AG04449 (cell line): ENCODE measurements at regions not wholly inside any gene's neighbourhood (a gene's known extent, or its start where the extent isn't known, plus 50 kb on each side); places are given as distances from the start of the nearest gene placed in this dataset.

ENCODE experiments used
- CTCF ChIA-PET: fragments of 350-600 bp; formaldehyde crosslinking; extraction: SDS; loops from one replicate; lab custom pipeline; 2021; ENCODE audit warnings: antibody characterized with exemption; lab: Yijun Ruan, JAX
- POLR2A ChIA-PET: fragments of 400-600, 350-600 bp; formaldehyde crosslinking; extraction: SDS; loops from one replicate; lab custom pipeline; 2020; ENCODE audit warnings: antibody characterized with exemption, inconsistent platforms; lab: Yijun Ruan, JAX
- DNase-seq: peaks from one replicate; pipeline ENCODE4 v3.0.0-alpha.2; 2010; ENCODE audit warnings: low read depth, low spot score
- H3K4me3 ChIP-seq: 2 replicates; pipeline ENCODE4 v1.5.1; 2011; ENCODE audit warnings: low read depth, mild to moderate bottlenecking, control low read depth, low read length
- TF ChIP-seq, protein P1 (sequence below): IDR thresholded peaks from one replicate; pipeline ENCODE4 v1.5.1; 2011; ENCODE audit warnings: mild to moderate bottlenecking, moderate library complexity, low read length, control low read depth, inconsistent platforms; ENCODE audit not compliant: insufficient read depth; ENCODE audit errors: missing control alignments

DNA sequence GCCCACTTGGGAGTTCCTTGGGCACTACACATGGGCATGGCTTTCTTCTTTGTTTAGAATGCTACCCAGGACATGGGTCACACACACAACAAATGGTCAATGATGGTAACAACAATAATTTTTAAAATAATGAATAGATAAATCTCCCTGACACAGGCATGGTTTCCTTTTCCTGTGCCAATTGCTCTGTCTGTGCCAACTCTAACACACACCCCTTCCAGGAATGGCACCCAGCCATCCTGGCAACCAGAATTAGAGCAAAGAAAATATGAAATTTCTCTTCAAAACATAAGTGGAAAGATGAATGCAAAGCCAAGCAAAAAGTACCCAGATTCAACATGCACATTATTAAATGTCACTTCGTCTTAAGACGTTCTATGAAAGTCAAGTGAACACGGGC is 104.9 kb upstream of the SOX5 start:
- ChIA-PET CTCF (no interaction called here), POLR2A (no interaction called here)
- DNase-seq, result no peak
- no peak overlapping the region for H3K4me3 ChIP-seq
- TF ChIP-seq, protein P1, sequence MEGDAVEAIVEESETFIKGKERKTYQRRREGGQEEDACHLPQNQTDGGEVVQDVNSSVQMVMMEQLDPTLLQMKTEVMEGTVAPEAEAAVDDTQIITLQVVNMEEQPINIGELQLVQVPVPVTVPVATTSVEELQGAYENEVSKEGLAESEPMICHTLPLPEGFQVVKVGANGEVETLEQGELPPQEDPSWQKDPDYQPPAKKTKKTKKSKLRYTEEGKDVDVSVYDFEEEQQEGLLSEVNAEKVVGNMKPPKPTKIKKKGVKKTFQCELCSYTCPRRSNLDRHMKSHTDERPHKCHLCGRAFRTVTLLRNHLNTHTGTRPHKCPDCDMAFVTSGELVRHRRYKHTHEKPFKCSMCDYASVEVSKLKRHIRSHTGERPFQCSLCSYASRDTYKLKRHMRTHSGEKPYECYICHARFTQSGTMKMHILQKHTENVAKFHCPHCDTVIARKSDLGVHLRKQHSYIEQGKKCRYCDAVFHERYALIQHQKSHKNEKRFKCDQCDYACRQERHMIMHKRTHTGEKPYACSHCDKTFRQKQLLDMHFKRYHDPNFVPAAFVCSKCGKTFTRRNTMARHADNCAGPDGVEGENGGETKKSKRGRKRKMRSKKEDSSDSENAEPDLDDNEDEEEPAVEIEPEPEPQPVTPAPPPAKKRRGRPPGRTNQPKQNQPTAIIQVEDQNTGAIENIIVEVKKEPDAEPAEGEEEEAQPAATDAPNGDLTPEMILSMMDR, result no peak

DNA sequence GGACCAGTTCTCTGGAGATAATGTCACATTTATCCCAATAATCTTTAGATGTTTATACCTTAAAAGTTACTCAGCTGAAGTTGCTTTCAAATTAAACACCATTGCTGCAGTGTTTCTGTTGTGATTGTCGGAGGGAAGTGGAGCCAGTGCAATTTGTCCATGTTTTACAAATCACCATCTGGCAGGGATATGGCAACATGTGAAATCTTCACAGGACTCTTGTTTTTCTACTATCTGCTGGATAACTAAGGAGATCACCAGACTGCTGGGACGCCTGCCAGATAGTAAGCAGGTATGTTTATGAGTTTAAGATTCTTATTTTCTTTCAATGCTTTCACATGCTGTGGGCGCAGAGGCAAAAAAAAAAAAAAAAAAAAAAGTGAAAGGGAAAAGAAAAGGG is 100.3 kb upstream of the SOX5 start:
- TF ChIP-seq, protein P1, result no peak
- POLR2A ChIA-PET, result no interaction called here
- DNase-seq, result no peak
- H3K4me3 ChIP-seq, result no peak overlapping the region
- CTCF ChIA-PET, result no interaction called here

- ChIA-PET POLR2A (no interaction called here), CTCF (no interaction called here)
- TF ChIP-seq, protein P1, result no peak
- H3K4me3 ChIP-seq, result no peak overlapping the region
- no peak for DNase-seq
Measured at GRCh38 chr12:24049101-24049500, 99.6 kb upstream of the SOX5 start.

DNA sequence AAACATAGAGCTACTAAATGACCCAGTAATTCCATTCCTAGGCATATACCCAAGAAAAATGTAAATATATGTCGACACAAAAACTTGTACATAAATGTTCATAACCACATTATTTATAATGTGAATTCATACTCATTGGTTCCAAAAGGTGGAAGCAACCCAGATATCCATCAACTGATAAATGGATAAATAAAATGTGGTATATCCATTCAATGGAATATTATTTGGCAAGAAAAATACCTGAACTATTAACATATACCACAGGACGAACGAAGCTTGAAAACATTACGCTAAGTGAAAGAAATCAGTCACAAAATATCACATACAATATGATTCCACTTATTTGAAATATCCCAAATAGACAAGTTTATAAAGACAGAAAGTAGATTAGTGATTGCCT is 99.0 kb upstream of the SOX5 start:
- CTCF ChIA-PET, result no interaction called here
- no peak for DNase-seq
- POLR2A ChIA-PET, result no interaction called here
- TF ChIP-seq, protein P1, result no peak
- no peak overlapping the region for H3K4me3 ChIP-seq

- no peak for DNase-seq
- CTCF ChIA-PET, result no interaction called here
- POLR2A ChIA-PET, result no interaction called here
Measured at GRCh38 chr12:24047326-24047725, 97.9 kb upstream of the SOX5 start.

GRCh38 chr12:24045816-24046257 is 96.4 kb upstream of the SOX5 start:
- DNase-seq, result no peak
- ChIA-PET POLR2A (no interaction called here), CTCF (no interaction called here)
- no peak overlapping the region for H3K4me3 ChIP-seq
- TF ChIP-seq, protein P1, result no peak

More at GRCh38 chr12:24047326-24047725, 97.9 kb upstream of the SOX5 start:
- H3K4me3 ChIP-seq, result no peak overlapping the region
- TF ChIP-seq, protein P1, result no peak
